GM19372 (cell line): ENCODE measurements at regions not wholly inside any gene's neighbourhood (a gene's known extent, or its start where the extent isn't known, plus 50 kb on each side); places are given as distances from the start of the nearest gene placed in this dataset.

ENCODE experiments used
- ATAC-seq: cut with Tn5 transposase; IDR thresholded peaks from one replicate; pipeline ENCODE4 v1.9.1; 2021; ENCODE audit warnings: mild to moderate bottlenecking, low read depth, moderate library complexity; ENCODE audit not compliant: unreplicated experiment

- ATAC-seq, result no peak
These were observed 70.4 kb upstream of the C15orf39 start for GRCh38 chr15:75131269-75131643.

GRCh38 chr15:75134748-75135147 lies 66.9 kb upstream of the C15orf39 start:
- no peak for ATAC-seq

DNA sequence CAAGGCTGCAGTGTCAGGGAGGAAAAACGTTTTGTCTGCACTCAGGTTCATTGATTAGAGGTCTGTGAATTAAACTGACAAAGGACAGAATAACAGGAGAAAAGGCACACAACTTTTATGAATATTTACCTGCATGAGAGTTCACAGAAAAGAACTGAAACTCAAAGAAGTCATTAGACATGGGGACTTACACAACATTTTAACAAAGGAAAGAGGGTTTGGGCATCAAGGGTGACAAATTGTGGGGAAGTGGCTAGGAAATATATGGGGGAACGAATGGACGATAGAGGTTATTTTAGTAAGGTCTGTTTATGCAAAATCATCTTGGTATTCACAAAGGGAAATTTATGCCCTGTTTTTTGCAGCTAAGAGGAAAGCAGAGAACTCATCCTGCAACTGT lies 65.6 kb upstream of the C15orf39 start:
- no peak for ATAC-seq

- ATAC-seq, result no peak
These were observed 64.9 kb upstream of the C15orf39 start for GRCh38 chr15:75136758-75137157.

- ATAC-seq, result no peak
These were observed 63.4 kb upstream of the C15orf39 start for GRCh38 chr15:75138016-75138999.

GRCh38 chr15:75140080-75140879 lies 61.4 kb upstream of the C15orf39 start:
- no peak for ATAC-seq

DNA sequence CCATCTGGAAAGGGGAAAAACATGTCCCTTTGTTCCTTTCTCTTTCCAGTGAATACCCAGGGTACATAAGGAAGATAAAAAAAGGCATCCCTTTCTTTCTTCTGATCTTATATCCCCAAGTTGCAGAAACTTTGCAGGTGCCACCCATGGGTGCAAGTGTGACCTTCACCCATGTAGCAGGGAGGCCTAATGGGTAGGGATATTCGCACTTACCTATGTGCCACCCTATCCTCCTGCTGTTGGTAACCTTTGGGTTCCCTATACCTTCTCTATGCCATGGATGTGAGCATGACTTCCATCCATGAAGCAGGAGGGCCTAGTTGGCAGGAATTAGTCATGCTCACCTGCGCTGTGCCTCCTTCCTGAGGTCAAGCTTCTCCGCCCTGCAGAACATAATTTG lies 59.2 kb upstream of the C15orf39 start:
- ATAC-seq, result no peak

DNA sequence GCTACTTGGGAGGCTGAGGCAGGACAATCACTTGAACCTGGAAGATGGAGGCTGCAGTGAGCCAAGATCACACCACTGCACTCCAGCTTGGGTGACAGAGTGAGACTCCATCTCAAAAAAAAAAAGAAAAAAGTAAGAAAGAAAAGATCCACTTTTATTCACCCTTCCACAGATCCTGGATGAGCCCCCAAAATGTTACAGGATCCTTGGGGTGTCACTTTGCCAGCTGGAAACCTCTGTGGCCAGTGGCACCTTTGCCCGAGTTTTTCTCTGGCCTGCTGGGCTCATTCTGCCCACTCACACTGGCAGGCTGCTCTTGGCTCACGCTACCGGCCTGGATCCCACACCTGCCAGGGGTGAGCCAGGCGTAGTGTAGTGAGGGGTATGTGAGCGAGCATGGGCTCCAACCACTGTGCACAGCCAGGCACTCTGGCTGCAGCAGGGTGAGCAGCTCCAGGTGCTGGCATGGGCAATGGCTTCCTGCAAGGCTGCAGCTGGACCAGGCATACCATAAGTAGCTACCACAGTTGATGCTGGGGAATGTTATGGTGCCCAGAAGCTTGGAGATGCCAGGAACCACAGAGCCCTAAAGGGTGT lies 57.8 kb upstream of the C15orf39 start:
- ATAC-seq, result no peak

DNA sequence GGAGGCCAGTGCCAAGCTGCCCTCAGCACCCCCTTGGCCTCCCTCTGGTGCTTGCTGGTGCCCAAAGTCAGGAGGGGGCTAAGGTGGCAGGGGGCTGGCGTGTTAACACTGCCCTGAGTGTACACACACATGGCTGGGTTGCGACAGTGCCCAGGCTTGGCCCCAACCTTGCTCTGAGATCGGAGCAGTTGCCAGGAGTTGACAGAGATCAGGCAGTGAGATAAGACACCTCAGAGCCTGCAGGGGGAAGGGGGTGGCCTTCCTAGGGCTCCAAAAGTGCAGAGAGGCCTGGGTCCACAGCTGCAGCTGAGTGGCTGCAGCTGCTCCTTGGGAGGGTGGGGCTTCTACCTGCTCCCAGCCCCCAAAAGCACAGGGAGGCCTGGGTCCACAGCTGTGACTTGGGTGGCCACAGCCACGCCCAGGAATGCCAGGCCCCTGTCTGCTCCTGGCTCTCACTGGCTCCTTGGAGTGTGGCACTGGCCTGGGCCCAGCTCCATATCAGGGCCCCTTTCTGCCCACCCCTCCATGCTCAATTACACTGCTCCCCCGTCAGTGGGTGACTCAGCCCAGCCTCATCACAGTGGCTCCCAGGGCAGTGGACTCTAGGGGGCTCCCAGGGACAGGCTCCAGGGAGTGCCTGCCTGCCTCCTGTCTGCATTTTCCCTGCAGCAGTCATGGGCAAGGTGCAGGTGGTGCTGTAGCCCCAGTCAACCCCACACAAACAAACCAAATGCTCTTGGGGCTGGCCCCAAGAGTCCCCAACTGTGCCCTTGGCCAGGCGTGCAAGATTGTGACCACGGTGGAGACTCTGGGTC lies 56.4 kb upstream of the C15orf39 start:
- ATAC-seq, result no peak

DNA sequence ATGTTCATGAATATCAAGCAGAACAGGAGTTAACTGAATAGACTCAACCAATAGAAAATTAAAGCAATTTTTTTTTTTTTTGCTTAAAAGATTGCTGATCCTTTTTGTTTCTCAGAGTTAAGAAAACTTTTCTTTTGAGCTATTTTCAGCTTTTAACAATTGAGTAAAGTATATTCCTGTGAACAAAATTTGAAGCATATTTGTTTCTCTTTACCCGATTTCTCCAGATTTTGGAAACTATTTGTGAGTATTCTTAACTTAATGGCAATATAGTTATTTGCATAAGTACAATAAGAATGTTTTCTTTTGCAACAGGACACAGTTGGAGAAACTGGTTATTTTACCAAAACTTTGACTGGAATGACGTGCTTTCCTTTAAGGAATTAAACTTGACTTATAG lies 53.4 kb upstream of the C15orf39 start:
- ATAC-seq, result no peak

GRCh38 chr15:75149867-75150709 lies 51.6 kb upstream of the C15orf39 start:
- ATAC-seq, result no peak

GRCh38 chr15:75151214-75152128 lies 50.2 kb upstream of the C15orf39 start:
- no peak for ATAC-seq
